Ascending aorta (tissue), 2 donors: ENCODE measurements at regions not wholly inside any gene's neighbourhood (a gene's known extent, or its start where the extent isn't known, plus 50 kb on each side); places are given as distances from the start of the nearest gene placed in this dataset.

Experiments used
- DNase-seq, 2 donors: peaks; one replicate each; pipeline ENCODE4 v3.0.0-alpha.2; 2019; ENCODE audit warnings: low spot score in 2 of 2
- H3K27ac ChIP-seq, 2 donors: fragments of 200-600 bp; sonication (generic); one replicate each; pipeline ENCODE4 v1.5.1; 2016 to 2017; ENCODE audit warnings: mild to moderate bottlenecking in 1 of 2
- H3K27me3 ChIP-seq: fragments of 200-600 bp; sonication (generic); one replicate; pipeline ENCODE4 v1.5.1; 2017
- H3K36me3 ChIP-seq, 2 donors: fragments of 200-600 bp; sonication (generic); one replicate each; pipeline ENCODE4 v1.5.1; 2016
- H3K4me1 ChIP-seq, 2 donors: fragments of 200-600 bp; sonication (generic); one replicate each; pipeline ENCODE4 v1.5.1; 2016 to 2017; ENCODE audit warnings: mild to moderate bottlenecking in 1 of 2
- H3K4me3 ChIP-seq, 2 donors: fragments of 200-600 bp; sonication (generic); one replicate each; pipeline ENCODE4 v1.5.1; 2016 to 2017; ENCODE audit warnings: mild to moderate bottlenecking in 1 of 2
- H3K9me3 ChIP-seq, 2 donors: fragments of 200-600 bp; sonication (generic); one replicate each; pipeline ENCODE4 v1.5.1; 2016
- CTCF ChIP-seq, 3 experiments: fragments of 200-600 bp in 2 of 3; fragments of 450-650 bp in 1 of 3; sonication (generic) in 2 of 3; IDR thresholded peaks; one replicate each; pipeline ENCODE4 v1.5.1; 2016 to 2019; ENCODE audit warnings: antibody characterized with exemption in 3 of 3, mild to moderate bottlenecking in 1 of 3, moderate library complexity in 1 of 3
- intact Hi-C: fragments of 100-400 bp; cut with DNase I; formaldehyde crosslinking; loops from one replicate; pipeline ENCODE4 v1.15.1; 2023

- no peak for DNase-seq
- Histone ChIP-seq H3K27ac (no peak overlapping the region), H3K36me3 (no peaks in the 10 kb centered on the region), H3K27me3 (no peaks in the 10 kb centered on the region), H3K9me3 (no peaks in the 10 kb centered on the region), H3K4me1 (no peaks in the 10 kb centered on the region), H3K4me3 (no peak overlapping the region)
- intact Hi-C loops: no loop called here
- no peak for TF ChIP-seq CTCF (IDR thresholded peaks at IDR 0.05)
Measured at GRCh38 chr7:88540012-88540411, 219.5 kb upstream of the ZNF804B start.

GRCh38 chr7:88539518-88539917 lies 220.0 kb upstream of the ZNF804B start:
- no peak for TF ChIP-seq CTCF (IDR thresholded peaks at IDR 0.05)
- Histone ChIP-seq H3K27ac (no peak overlapping the region), H3K36me3 (no peaks in the 10 kb centered on the region), H3K4me1 (no peaks in the 10 kb centered on the region), H3K4me3 (no peak overlapping the region), H3K27me3 (no peaks in the 10 kb centered on the region), H3K9me3 (no peaks in the 10 kb centered on the region)
- intact Hi-C loops: no loop called here
- DNase-seq: no peak

- no peaks in the 10 kb centered on the region for H3K9me3 ChIP-seq
- no peak for TF ChIP-seq CTCF (IDR thresholded peaks at IDR 0.05)
- intact Hi-C loops: no loop called here
- H3K4me1 ChIP-seq: no peaks in the 10 kb centered on the region
- no peak overlapping the region for H3K4me3 ChIP-seq
- DNase-seq: no peak
- H3K36me3 ChIP-seq: no peaks in the 10 kb centered on the region
- H3K27me3 ChIP-seq: no peaks in the 10 kb centered on the region
- no peak overlapping the region for H3K27ac ChIP-seq
Measured at GRCh38 chr7:88523645-88524044, 217.0 kb upstream of the STEAP4 start.

- no peaks in the 10 kb centered on the region for H3K36me3 ChIP-seq
- TF ChIP-seq CTCF (IDR thresholded peaks at IDR 0.05): no peak
- no peak overlapping the region for H3K27ac ChIP-seq
- intact Hi-C loops: no loop called here
- H3K4me3 ChIP-seq: no peak overlapping the region
- H3K27me3 ChIP-seq: no peaks in the 10 kb centered on the region
- H3K9me3 ChIP-seq: no peaks in the 10 kb centered on the region
- DNase-seq: no peak
- H3K4me1 ChIP-seq: no peaks in the 10 kb centered on the region
Measured at GRCh38 chr7:88522771-88523293, 216.1 kb upstream of the STEAP4 start.

- intact Hi-C loops: no loop called here
- Histone ChIP-seq H3K27me3 (no peaks in the 10 kb centered on the region), H3K36me3 (no peaks in the 10 kb centered on the region), H3K4me3 (no peak overlapping the region), H3K4me1 (no peaks in the 10 kb centered on the region), H3K9me3 (no peaks in the 10 kb centered on the region), H3K27ac (no peak overlapping the region)
- no peak for DNase-seq
- TF ChIP-seq CTCF (IDR thresholded peaks at IDR 0.05): no peak
Measured at GRCh38 chr7:88516429-88516828, 209.7 kb upstream of the STEAP4 start.

GRCh38 chr7:88515301-88515700 lies 208.6 kb upstream of the STEAP4 start:
- Histone ChIP-seq H3K36me3 (no peaks in the 10 kb centered on the region), H3K9me3 (no peaks in the 10 kb centered on the region), H3K4me3 (no peak overlapping the region), H3K4me1 (no peaks in the 10 kb centered on the region), H3K27me3 (no peaks in the 10 kb centered on the region), H3K27ac (no peak overlapping the region)
- intact Hi-C loops: no loop called here
- no peak for DNase-seq
- TF ChIP-seq CTCF (IDR thresholded peaks at IDR 0.05): no peak
